HG03175 (cell line): ENCODE measurements at regions not wholly inside any gene's neighbourhood (a gene's known extent, or its start where the extent isn't known, plus 50 kb on each side); places are given as distances from the start of the nearest gene placed in this dataset.

Experiments used
- ATAC-seq: cut with Tn5 transposase; IDR thresholded peaks from one replicate; pipeline ENCODE4 v1.9.1; 2021; ENCODE audit warnings: mild to moderate bottlenecking, moderate library complexity; ENCODE audit not compliant: unreplicated experiment

DNA sequence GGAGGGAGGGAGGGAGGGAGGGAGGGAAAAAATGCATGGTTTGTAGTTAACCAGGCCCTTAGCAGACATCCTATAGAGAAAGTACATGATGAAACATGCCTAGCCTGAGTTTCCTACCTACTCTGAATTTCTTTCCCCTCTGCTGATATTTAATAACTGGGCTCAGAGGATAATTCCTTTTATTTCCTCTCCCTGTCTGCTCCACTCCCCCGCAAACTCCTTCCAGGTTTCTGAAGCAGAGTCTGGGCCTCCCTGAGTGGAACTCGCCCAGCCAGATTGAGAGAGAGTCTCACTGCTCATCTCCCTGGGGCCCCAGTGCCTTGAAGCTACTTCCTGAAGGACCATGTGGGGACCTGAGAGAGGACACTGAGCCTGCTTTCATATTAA, 111.9 kb upstream of the SLC44A3 start:
- ATAC-seq: no peak

DNA sequence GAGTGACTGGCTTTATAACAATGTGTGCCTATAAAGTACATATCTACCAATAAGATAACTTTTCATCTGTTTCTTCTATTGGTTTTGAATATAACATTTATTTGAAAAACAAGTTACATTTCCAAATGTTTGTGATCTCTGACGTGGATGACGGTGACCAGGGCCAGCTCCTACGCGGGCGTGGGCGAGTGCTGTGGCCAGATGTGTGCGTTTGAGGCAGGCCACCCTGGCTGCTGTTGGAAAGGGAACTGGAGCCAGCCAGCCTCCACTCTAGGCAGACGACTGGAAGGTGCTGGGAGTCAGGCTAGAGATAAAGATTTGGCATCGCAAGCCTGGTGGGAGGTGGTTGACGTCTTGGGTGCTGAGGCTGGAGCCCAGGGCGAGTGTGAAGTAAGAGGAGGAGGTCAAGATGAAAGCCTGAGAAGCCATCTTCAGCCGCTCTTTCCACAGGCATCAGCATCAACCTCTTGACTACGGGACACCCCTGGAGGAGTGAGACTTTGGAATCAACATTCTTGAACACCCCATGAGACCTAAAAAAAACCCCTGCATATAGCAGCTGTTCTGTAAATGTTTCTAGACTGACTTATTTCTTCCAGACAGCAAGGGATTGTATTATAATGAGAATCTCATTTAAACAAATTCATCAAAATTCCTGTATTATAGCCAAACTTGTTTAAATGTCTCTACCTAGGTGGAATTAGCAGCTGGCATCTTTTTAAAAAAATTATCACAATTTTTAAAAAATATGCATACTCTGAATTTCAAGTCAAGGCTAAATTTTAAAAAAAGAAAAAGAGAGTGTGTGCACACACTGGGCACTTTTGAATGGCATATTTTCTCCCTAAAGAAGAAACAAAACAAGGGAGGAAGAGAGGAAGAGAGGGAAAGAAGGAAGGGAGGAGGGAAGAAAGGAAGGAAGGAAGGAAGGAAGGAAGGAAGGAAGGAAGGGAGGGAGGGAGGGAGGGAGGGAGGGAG, 112.5 kb upstream of the SLC44A3 start:
- ATAC-seq: no peak

DNA sequence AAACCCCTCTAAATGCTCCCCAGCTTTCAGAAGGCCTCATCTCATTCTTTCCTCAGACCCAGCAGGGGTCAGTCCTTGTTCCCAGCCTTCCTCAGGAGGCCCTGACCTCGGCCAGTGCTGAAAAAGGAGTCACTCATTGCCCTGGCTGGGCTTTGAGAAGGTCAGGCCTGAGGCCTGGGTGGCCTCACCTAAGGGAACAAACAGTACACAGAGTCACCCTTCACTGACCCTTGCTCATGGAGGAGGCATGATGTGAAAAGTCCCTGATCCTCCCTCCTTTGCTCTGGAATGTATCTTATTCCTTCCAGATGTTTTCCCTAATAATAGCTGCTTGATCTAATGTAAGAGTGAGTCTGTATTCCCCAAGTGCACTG, 117.7 kb upstream of the SLC44A3 start:
- no peak for ATAC-seq

DNA sequence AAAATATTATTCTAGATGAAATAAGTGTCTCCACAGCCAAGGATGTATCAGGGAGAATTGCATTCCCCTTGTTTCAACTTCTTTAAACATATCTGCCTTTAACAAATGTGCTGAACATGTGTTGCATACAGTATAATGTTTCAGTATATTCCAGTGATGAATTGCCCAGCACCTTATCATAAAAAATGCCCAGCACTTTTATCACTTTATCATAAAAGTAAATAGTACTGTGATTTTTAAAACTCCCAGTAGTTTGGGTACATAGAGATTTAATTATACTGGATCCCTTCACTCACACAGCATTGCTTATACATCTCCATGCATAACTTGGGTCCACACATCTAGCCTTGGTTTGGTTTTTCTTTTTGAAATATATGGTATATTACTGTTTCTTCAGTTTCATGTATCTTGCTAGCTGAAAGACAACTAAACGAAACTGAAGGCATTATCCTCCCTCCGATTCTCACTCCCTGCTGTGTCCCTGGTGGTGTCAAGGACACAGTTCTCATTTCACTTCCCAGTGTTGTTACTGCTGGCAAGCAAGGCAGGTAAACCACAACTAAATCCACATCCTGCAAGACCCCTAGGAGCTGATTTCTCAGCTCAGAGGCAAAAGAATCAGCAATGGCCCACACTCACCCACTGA, 118.2 kb upstream of the SLC44A3 start:
- no peak for ATAC-seq

DNA sequence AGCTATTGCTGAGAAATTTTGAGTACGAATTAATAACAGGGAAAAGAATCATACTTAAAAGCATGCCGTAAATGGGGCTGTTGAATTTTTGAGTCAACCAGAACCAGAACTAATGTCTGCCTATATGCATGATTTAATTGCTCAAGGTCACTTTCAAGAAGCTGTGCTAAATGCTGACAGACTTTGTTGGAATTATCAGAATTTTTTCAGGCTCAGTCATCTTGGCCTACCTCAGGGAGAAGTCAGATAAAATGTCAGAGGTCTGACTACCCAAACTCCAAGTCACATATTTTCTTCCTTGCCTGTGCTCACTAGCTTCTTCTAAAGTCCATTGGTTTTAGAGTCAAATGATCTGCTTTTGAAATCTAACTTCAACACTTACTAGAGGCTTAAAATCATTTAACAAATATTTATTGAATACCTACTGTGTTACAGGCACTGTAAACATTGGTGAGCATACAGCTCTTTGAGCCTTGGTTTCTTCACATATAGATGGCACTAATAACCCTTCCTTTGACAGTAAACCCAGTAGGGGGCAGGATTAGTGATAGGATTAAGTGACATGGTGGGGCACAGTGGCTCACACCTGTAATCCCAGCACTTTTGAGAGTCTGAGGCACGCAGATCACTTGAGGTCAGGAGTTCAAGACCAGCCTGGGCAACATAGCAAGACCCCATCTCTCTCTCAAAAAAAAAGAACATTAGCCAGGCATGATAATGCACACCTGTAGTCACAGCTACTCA, 121.2 kb upstream of the SLC44A3 start:
- no peak for ATAC-seq

DNA sequence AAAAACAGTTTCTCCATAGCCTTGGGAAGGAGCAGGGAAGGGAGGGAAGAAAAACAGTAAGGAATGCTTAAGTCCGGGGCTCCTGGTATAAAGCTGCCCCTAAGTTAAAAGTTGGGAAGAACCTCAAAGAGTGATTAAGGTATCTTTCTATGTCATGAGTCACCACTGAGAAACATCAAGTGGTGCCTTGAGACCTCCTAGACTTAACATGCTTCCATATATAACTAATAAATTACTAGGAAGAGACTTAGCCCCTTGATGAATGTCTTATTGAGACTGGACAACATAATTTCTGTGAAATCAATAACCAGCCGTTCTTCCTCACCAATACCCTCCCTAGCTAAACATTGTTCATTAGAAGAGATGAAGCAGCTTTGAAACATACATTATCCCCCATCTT, 121.8 kb upstream of the SLC44A3 start:
- ATAC-seq: no peak

DNA sequence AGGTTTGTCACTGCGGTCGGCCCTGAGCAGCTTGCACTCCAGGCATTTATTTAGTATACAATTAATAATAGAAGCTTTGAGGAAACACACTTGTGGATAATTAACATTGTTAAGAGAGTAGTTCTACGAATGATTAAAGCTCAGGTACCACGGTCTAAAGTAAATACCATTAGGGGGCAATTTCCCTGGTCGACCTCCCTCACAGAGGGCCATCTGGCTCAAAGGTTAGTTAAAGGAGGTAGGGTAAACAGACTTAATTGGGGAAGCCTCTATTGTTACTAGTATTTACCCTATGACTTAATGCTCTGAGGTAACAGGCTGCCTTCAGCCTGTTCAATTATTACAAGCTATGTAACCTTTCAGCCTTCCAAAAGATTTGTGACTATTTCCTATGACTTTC, 122.3 kb upstream of the SLC44A3 start:
- no peak for ATAC-seq

DNA sequence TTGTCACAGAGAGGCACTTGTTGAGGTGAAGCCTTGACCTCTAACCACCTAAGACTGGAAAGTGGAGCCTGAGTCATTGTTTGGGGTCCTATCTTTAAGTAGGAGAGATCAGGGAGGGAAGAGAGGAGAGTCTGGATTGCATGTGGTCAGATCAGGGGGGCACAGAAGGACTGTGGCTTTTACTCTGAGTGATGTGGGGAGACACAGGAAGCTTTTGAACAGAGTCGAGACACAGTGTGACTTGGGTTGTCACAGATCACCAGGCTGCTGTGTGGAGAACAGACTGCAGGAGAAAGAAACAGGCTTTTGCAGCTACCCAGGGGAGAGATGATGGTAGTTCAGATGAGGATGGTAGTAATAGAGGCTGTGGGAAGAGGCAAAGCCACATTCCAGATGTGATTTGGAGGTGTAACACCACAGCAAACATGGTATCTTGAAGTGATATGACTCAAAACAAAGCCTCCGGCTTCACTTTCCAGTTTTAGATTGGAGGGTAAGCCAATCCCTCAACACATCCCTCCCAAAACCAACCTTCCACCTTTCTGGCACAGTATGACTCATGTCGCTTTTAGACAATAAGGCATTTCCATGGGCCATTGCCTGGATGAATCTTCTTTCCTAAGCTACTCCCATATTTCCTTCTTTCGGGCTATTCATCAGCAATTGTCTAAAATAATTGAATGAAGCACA, 125.8 kb upstream of the SLC44A3 start:
- ATAC-seq: no peak

DNA sequence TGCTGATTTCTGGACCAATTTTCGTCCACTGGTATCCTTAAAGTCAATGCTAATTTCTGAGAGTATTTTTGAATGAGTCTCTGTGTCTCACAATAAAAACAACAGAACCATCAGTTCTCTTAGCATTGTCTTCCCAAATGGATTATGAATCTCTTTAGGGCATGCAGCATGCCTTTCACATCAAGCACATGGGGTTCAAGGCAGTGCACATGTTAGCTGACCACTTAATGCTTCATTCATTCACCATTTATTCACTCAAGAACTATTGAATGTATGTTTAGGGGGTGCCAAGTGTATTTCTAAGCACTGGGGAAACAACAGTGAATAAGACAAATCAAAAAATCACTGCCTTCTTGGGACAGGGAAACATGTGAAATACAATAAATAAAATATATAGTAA, 126.7 kb upstream of the SLC44A3 start:
- ATAC-seq: no peak

DNA sequence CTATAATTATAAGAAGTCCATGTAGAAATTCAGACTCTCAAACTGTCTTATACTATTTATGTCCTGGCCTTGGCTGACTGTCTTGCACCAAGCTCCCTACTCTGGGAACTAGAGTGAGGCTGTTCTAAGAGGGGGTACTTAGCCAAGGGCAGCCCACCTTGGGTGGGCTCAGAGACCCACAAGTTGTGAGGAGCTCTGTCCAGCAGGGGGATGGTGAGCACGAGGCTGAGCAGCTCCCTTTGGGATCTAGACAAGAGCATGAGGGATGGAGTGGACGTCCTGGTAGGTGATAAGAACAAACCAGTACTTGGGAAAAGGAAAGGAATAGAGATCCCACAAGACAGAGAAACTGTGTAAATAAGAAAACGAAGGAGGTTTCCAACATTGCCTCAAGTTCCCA, 127.1 kb upstream of the SLC44A3 start:
- no peak for ATAC-seq

DNA sequence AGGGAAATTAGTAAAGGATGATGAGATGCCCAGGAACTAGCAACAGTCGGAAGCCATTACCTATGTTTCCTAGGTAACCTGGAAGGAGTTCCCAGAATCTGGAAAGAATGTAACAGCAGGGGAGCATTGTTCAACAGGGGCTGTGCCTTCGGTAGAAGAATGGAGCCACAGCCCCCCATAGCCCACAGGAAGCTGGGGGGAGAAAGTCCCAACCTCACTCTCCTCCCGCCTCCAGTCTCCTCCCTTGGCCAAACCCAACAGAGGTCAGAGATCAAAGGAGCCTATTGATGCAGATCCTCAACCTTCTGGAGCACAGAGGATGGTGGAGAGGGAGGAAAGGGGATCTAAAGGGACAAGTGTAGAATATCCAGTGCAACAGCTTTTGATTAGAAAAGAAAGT, 131.5 kb upstream of the SLC44A3 start:
- no peak for ATAC-seq

DNA sequence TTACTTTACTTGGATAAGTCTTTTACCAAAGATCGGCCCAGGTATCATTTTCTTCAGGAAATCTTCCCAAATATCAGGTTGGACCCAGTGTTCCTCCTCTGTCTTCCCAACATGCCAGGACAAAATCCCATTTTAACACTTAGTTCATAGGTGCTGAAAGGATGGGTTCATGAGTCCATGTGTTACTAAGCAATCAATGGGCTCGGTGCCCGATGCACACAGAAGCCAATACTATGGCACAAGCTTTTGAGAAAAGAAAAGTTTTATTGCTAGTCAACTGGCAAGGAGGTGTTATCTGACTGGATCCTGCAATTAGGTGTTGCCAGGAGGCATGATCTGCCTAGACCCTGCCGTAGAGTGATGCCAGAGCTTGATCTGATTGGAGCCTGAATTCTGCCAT, 133.3 kb upstream of the SLC44A3 start:
- no peak for ATAC-seq

DNA sequence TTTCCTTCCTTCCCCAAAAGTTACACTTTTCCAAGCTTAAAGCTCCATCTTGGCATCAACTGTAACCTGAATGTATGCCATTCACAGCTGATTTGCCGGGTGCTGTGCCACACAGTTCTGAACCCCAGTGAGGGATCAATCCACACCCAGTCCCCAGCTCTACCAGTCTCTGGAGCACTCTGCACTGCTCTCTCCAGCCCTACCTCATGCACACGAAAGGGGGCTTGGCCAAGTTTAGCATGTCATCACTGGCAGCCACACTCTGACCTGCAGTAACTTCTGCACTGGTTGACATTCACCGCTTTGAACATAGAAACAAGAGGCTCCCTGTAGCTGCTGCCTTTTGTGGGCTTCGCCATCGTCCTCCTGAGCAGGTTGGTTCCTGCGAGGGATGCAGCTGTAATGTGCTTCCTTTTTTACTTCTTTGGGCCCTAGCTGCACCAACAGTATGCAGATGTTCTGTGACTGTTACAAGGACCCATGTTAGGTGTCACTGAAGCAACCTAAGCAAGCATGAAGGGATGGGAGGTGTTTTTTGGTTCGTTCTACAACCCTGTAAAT, 135.4 kb upstream of the SLC44A3 start:
- no peak for ATAC-seq

DNA sequence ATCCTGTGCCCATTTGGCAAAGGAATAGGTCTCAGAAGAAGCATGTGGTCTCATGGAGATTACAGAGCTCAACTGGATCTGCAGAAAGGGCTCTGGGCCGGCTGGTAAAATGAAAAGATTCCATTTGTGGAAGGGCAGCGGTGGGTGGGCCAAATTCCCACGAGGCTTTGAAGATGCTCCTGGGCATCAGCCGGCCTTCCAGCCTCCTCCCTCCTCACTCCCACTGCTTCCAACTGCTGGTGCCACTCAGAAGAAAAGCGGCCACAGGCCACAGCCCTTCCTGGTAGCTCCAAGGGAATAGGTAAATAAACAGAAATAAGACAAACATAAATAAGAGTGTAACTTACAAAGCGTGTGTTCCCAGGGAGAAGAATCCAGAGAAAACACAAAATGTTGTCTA, 136.3 kb upstream of the SLC44A3 start:
- ATAC-seq: no peak

DNA sequence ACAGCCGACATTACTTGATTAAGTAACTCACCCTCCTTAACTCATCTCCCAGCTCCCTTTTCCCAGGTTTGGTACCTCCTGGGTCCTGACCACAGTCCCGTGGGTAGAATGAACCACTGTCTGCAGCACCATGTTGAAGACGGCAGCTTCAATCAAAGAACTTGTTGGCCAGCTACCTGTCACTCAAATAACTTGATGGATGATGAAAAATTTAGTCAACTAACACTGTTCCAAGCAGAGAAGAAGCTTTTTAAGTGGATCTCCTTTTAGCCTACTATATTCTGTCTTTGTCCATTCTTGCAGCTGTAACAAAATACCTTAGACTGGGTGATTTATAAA, 138.4 kb upstream of the F3 start:
- no peak for ATAC-seq

DNA sequence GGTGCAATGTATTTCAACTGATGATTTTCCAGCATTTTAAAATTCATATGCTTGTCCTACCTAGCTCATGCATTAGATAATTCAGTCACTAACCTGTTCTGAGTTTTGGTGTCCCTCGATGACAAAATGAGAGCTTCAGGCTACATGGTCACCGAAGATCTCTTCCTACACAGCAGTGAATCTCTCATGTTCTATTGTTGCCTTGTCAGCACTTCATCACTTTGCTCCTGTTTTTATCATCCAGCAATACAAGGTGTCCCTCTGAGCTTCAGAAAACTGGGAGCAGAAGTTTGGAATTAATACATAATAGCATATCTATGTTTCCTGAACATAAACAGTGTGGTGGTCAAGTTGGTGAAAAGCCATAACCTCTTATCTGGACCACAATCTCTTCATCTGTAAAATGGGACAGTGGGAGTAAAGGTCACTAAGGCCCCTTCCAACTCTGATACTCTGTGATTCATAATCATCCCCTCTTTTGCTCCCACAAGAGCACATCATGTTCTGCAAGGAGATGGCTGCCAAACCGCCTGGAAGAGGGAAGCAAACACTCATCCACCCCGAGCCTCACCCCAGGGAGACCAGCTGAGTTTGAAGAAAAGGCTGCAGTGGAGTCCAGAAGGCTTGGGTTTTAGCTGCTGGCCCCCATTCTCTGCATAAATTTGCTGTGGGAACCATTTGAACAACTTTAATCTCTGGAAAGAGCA, 137.9 kb upstream of the F3 start:
- ATAC-seq: no peak

DNA sequence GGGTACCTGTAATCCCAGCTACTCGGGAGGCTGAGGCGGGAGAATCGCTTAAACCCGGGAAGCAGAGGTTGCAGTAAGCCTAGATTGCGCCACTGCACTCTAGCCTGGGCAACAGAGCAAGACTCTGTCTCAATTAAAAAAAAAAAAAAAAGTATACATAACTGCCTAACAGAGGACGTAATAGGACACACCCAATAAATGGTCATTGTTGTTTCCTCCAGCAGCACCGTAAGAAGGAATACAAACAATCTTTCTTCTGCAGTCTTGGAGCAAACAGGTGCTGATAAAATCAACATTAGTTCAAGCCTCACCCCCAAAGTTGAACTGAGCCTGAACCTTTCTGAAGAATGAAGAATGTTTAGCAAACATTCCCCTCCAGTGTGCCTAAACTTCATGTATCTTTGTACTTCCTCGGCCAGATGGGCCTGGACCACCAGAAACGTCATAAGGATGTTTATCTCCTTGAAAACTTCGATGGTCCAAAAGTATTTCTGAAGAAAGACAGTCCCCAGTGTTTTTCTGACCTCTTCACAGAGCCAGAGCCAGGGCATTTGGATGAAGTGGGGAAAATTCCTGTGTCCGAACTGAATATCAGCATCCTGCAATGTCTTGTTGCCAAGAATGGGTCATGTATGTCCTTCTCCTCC, 136.8 kb upstream of the F3 start:
- no peak for ATAC-seq

DNA sequence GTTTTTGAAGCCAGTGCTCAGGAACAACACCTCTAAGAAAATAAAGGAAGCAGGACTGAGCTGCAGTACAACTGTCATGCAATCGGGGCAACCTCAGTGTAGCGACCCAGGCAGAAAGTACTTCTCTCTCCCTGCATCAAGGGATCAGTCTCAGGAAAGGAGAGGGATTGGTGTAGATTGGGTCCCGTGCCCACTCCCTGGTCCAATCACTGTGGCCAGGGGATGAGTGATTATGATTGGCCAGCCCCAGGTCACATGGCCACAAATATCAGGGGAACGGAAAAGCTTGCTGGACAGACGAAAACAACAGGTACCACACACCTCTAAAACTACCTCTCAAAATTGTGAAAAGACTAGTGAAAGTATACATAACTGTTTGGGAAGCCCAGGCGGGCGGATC, 136.2 kb upstream of the F3 start:
- no peak for ATAC-seq

DNA sequence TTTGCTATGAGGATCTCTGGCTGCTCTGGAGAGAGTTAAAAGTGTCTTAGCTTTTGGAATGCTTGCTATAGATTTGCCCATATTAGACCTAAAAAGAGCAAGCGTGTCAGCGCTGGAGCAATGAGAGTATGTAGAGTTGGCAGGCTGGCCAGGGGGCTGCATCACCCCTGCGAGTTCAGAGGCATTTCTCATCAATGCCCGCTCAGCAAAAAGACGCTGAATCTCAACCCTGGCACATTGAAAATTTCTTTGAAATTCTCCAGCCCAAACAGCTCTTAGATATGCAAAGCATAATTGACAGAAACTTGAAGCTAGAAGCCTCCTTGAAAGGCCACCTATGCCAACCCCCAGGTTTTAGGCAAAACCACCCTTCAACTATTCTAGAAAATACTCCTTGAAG, 135.5 kb upstream of the F3 start:
- ATAC-seq: no peak

DNA sequence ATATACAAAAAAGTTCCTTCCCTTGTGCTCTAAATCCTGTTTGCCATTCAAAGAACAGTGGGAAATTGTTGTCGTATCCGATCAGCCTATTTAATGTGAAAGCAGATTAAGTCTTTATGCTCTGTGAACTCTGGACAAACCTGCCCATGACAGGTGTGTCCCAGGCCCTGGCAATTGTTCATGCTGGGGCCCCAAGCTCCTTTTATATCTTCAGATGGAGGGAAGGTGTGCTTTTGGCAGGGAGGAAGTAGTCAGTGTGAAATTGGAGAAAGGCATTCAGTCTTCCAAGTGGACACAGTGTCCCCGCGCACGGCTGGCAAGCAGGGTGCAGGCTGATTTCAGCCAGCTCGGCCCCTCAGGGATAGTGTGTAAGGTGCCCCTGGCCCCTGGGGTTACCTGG, 135.1 kb upstream of the F3 start:
- no peak for ATAC-seq
